IMR-90 (cell line): ENCODE measurements at regions not wholly inside any gene's neighbourhood (a gene's known extent, or its start where the extent isn't known, plus 50 kb on each side); places are given as distances from the start of the nearest gene placed in this dataset.

Source experiments
- TF ChIP-seq, protein P1 (sequence below): conservative IDR thresholded peaks from 2 replicates; pipeline ENCODE4 v1.5.1; 2012; ENCODE audit warnings: mild to moderate bottlenecking, low read depth, low read length, improper control_type of control experiment
- TF ChIP-seq, protein P2 (sequence below): fragments of 150-350 bp; IDR thresholded peaks from 2 replicates; pipeline ENCODE4 v1.6.1; 2017; ENCODE audit warnings: mild to moderate bottlenecking, antibody characterized with exemption, low read length, low read depth

DNA sequence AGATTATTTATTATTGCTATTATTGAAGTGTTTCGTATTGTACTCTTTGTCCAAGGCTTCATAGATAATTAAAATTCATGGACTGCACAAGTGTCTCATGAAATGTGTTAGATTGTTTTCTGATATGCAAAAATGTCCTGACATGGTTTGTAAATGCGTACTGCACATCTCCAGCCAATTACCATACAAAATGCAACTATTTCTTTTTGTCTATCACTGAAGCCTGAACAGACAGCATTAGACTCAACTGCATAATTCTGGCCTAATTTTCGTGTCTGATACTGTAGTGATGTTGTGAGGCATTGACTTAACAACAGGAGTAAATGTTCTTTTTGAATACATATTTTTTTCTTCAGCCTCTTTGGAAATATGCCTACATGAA is 498.2 kb upstream of the CD180 start:
- TF ChIP-seq, protein P1, sequence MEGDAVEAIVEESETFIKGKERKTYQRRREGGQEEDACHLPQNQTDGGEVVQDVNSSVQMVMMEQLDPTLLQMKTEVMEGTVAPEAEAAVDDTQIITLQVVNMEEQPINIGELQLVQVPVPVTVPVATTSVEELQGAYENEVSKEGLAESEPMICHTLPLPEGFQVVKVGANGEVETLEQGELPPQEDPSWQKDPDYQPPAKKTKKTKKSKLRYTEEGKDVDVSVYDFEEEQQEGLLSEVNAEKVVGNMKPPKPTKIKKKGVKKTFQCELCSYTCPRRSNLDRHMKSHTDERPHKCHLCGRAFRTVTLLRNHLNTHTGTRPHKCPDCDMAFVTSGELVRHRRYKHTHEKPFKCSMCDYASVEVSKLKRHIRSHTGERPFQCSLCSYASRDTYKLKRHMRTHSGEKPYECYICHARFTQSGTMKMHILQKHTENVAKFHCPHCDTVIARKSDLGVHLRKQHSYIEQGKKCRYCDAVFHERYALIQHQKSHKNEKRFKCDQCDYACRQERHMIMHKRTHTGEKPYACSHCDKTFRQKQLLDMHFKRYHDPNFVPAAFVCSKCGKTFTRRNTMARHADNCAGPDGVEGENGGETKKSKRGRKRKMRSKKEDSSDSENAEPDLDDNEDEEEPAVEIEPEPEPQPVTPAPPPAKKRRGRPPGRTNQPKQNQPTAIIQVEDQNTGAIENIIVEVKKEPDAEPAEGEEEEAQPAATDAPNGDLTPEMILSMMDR, result no peak
- TF ChIP-seq, protein P2, sequence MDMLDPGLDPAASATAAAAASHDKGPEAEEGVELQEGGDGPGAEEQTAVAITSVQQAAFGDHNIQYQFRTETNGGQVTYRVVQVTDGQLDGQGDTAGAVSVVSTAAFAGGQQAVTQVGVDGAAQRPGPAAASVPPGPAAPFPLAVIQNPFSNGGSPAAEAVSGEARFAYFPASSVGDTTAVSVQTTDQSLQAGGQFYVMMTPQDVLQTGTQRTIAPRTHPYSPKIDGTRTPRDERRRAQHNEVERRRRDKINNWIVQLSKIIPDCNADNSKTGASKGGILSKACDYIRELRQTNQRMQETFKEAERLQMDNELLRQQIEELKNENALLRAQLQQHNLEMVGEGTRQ, result no peak
